H1 (cell line): ENCODE measurements at regions not wholly inside any gene's neighbourhood (a gene's known extent, or its start where the extent isn't known, plus 50 kb on each side); places are given as distances from the start of the nearest gene placed in this dataset.

ENCODE experiments used
- ASH2L ChIP-seq: fragments of 200-600, 300-600 bp; sonication (generic); IDR thresholded peaks from one replicate; pipeline ENCODE4 v1.7.1; 2017; ENCODE audit warnings: low read length
- CHD1 ChIP-seq: IDR thresholded peaks from 2 replicates; pipeline ENCODE4 v1.6.1; 2012; ENCODE audit warnings: low read depth, low read length, improper control_type of control experiment
- EP300 ChIP-seq, 2 experiments: IDR thresholded peaks; 1 replicate in 1 of 2; 2 replicates in 1 of 2; pipeline ENCODE4 v1.6.1; 2011 to 2012; ENCODE audit warnings: low read depth in 2 of 2, low read length in 2 of 2, mild to moderate bottlenecking in 2 of 2, borderline replicate concordance in 1 of 2, inconsistent platforms in 1 of 2, moderate library complexity in 1 of 2
- POLR2A ChIP-seq, 2 experiments: IDR thresholded peaks; 1 replicate in 1 of 2; 2 replicates in 1 of 2; pipeline ENCODE4 v1.6.1; 2011; ENCODE audit warnings: low read depth in 2 of 2, low read length in 2 of 2, mild to moderate bottlenecking in 2 of 2; ENCODE audit errors: control extremely low read depth in 1 of 2
- POU5F1 ChIP-seq: IDR thresholded peaks from 2 replicates; pipeline ENCODE4 v1.6.1; 2011; ENCODE audit warnings: low read depth, mild to moderate bottlenecking, low read length, moderate library complexity
- SIX5 ChIP-seq: IDR thresholded peaks from 2 replicates; pipeline ENCODE4 v1.6.1; 2011; ENCODE audit warnings: mild to moderate bottlenecking, low read depth, low read length
- TCF12 ChIP-seq: IDR thresholded peaks from 2 replicates; pipeline ENCODE4 v1.6.1; 2011; ENCODE audit warnings: low read depth, mild to moderate bottlenecking, low read length
- TF ChIP-seq, protein P1 (sequence below): fragments of 300-600 bp; sonication (generic); IDR thresholded peaks from 2 replicates; pipeline ENCODE4 v1.7.1; 2012; ENCODE audit warnings: low read length, moderate library complexity, mild to moderate bottlenecking, inconsistent platforms; ENCODE audit not compliant: insufficient replicate concordance
- TF ChIP-seq, protein P2 (sequence below): IDR thresholded peaks from 2 replicates; pipeline ENCODE4 v1.6.1; 2012; ENCODE audit warnings: low read length, inconsistent platforms
- TF ChIP-seq, protein P3 (sequence below): IDR thresholded peaks from 2 replicates; pipeline ENCODE4 v1.6.1; 2011; ENCODE audit warnings: low read length, improper control_type of control experiment

DNA sequence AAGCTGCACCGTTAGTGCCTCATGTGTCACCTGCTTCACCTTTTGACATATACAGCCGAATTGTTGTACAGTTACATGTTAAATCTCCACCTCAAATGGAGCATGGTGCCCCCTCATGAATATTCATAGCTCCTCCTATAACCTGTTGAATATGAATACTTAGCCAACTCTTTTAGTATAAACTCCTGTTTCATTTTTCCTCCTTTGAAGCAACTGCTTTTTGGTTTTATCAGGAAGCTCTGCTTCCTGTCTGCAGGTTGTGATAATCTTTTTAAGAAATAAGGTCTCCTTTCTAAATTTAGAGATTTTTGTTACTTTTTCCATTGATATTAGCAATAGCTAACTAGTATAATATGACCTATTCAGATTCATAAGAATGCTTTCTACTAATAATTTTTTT lies 1429.2 kb upstream of the AGA start (continued):
- TF ChIP-seq, protein P1, sequence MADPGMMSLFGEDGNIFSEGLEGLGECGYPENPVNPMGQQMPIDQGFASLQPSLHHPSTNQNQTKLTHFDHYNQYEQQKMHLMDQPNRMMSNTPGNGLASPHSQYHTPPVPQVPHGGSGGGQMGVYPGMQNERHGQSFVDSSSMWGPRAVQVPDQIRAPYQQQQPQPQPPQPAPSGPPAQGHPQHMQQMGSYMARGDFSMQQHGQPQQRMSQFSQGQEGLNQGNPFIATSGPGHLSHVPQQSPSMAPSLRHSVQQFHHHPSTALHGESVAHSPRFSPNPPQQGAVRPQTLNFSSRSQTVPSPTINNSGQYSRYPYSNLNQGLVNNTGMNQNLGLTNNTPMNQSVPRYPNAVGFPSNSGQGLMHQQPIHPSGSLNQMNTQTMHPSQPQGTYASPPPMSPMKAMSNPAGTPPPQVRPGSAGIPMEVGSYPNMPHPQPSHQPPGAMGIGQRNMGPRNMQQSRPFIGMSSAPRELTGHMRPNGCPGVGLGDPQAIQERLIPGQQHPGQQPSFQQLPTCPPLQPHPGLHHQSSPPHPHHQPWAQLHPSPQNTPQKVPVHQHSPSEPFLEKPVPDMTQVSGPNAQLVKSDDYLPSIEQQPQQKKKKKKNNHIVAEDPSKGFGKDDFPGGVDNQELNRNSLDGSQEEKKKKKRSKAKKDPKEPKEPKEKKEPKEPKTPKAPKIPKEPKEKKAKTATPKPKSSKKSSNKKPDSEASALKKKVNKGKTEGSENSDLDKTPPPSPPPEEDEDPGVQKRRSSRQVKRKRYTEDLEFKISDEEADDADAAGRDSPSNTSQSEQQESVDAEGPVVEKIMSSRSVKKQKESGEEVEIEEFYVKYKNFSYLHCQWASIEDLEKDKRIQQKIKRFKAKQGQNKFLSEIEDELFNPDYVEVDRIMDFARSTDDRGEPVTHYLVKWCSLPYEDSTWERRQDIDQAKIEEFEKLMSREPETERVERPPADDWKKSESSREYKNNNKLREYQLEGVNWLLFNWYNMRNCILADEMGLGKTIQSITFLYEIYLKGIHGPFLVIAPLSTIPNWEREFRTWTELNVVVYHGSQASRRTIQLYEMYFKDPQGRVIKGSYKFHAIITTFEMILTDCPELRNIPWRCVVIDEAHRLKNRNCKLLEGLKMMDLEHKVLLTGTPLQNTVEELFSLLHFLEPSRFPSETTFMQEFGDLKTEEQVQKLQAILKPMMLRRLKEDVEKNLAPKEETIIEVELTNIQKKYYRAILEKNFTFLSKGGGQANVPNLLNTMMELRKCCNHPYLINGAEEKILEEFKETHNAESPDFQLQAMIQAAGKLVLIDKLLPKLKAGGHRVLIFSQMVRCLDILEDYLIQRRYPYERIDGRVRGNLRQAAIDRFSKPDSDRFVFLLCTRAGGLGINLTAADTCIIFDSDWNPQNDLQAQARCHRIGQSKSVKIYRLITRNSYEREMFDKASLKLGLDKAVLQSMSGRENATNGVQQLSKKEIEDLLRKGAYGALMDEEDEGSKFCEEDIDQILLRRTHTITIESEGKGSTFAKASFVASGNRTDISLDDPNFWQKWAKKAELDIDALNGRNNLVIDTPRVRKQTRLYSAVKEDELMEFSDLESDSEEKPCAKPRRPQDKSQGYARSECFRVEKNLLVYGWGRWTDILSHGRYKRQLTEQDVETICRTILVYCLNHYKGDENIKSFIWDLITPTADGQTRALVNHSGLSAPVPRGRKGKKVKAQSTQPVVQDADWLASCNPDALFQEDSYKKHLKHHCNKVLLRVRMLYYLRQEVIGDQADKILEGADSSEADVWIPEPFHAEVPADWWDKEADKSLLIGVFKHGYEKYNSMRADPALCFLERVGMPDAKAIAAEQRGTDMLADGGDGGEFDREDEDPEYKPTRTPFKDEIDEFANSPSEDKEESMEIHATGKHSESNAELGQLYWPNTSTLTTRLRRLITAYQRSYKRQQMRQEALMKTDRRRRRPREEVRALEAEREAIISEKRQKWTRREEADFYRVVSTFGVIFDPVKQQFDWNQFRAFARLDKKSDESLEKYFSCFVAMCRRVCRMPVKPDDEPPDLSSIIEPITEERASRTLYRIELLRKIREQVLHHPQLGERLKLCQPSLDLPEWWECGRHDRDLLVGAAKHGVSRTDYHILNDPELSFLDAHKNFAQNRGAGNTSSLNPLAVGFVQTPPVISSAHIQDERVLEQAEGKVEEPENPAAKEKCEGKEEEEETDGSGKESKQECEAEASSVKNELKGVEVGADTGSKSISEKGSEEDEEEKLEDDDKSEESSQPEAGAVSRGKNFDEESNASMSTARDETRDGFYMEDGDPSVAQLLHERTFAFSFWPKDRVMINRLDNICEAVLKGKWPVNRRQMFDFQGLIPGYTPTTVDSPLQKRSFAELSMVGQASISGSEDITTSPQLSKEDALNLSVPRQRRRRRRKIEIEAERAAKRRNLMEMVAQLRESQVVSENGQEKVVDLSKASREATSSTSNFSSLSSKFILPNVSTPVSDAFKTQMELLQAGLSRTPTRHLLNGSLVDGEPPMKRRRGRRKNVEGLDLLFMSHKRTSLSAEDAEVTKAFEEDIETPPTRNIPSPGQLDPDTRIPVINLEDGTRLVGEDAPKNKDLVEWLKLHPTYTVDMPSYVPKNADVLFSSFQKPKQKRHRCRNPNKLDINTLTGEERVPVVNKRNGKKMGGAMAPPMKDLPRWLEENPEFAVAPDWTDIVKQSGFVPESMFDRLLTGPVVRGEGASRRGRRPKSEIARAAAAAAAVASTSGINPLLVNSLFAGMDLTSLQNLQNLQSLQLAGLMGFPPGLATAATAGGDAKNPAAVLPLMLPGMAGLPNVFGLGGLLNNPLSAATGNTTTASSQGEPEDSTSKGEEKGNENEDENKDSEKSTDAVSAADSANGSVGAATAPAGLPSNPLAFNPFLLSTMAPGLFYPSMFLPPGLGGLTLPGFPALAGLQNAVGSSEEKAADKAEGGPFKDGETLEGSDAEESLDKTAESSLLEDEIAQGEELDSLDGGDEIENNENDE = no peak
- TF ChIP-seq CHD1 = no peak
- no peak for TF ChIP-seq SIX5
- TF ChIP-seq TCF12 = no peak
- TF ChIP-seq POU5F1 = no peak
- TF ChIP-seq, protein P2, sequence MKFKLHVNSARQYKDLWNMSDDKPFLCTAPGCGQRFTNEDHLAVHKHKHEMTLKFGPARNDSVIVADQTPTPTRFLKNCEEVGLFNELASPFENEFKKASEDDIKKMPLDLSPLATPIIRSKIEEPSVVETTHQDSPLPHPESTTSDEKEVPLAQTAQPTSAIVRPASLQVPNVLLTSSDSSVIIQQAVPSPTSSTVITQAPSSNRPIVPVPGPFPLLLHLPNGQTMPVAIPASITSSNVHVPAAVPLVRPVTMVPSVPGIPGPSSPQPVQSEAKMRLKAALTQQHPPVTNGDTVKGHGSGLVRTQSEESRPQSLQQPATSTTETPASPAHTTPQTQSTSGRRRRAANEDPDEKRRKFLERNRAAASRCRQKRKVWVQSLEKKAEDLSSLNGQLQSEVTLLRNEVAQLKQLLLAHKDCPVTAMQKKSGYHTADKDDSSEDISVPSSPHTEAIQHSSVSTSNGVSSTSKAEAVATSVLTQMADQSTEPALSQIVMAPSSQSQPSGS = no peak
- TF ChIP-seq, protein P3, sequence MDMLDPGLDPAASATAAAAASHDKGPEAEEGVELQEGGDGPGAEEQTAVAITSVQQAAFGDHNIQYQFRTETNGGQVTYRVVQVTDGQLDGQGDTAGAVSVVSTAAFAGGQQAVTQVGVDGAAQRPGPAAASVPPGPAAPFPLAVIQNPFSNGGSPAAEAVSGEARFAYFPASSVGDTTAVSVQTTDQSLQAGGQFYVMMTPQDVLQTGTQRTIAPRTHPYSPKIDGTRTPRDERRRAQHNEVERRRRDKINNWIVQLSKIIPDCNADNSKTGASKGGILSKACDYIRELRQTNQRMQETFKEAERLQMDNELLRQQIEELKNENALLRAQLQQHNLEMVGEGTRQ = no peak
- no peak for TF ChIP-seq POLR2A (IDR thresholded peaks at IDR 0.05; ENCODE audit: control extremely low read depth in 1 of 2, low read depth in 2 of 2, low read length in 2 of 2)
- no peak for TF ChIP-seq ASH2L
- TF ChIP-seq EP300 (IDR thresholded peaks at IDR 0.05; ENCODE audit: borderline replicate concordance in 1 of 2, low read depth in 2 of 2, low read length in 2 of 2) = no peak
